Caco-2 (cell line): ENCODE measurements at regions not wholly inside any gene's neighbourhood (a gene's known extent, or its start where the extent isn't known, plus 50 kb on each side); places are given as distances from the start of the nearest gene placed in this dataset.

ENCODE experiments used
- BruUV-seq: library from RNA; stranded (reverse); fragments of 400-500 nt; replicated peaks from 2 replicates; lab custom pipeline; 2021; lab: Mats Ljungman, UMichigan
- CTCF ChIA-PET: fragments of 300-600 bp; sonication (Branson Sonifier 250); formaldehyde crosslinking; loops from one replicate; lab custom pipeline; 2022; ENCODE audit warnings: antibody characterized with exemption; lab: Charles Lee
- POLR2A ChIA-PET: fragments of 300-600 bp; sonication (Branson Sonifier 250); formaldehyde crosslinking; loops from one replicate; lab custom pipeline; 2022; ENCODE audit warnings: antibody characterized with exemption; lab: Charles Lee
- DNase-seq, 2 experiments: peaks; one replicate each; pipeline versions ENCODE4 v3.0.0 to v3.0.0-alpha.2; 2020 to 2022
- H3K27me3 ChIP-seq: replicated peaks from 2 replicates; pipeline ENCODE4 v1.6.0; 2011; ENCODE audit warnings: low read length; ENCODE audit not compliant: control insufficient read depth, insufficient read depth
- H3K36me3 ChIP-seq: 2 replicates; pipeline ENCODE4 v1.5.1; 2011; ENCODE audit warnings: low read length; ENCODE audit not compliant: control insufficient read depth, insufficient read depth
- H3K4me1 ChIP-seq: fragments of 250-450 bp; sonication (Bioruptor Pico); 2 replicates; pipeline ENCODE4 v1.5.1; 2020; ENCODE audit warnings: mild to moderate bottlenecking
- H3K4me3 ChIP-seq: 2 replicates; pipeline ENCODE4 v1.5.1; 2011; ENCODE audit warnings: low read depth, mild to moderate bottlenecking, control low read depth, low read length
- H3K9me3 ChIP-seq: fragments of 250-450 bp; sonication (Bioruptor Pico); 2 replicates; pipeline ENCODE4 v1.5.1; 2020; ENCODE audit warnings: mild to moderate bottlenecking, moderate library complexity
- H3K27ac Mint-ChIP-seq: one replicate; pipeline ENCODE4 v1.8.0; 2022; ENCODE audit warnings: mixed read lengths; ENCODE audit not compliant: unreplicated experiment
- H3K27me3 Mint-ChIP-seq: one replicate; pipeline ENCODE4 v1.8.0; 2022; ENCODE audit warnings: mixed read lengths; ENCODE audit not compliant: insufficient read depth, unreplicated experiment
- H3K36me3 Mint-ChIP-seq: one replicate; pipeline ENCODE4 v1.8.0; 2022; ENCODE audit warnings: mild to moderate bottlenecking, mixed read lengths; ENCODE audit not compliant: insufficient read depth, unreplicated experiment
- H3K4me1 Mint-ChIP-seq: one replicate; pipeline ENCODE4 v1.8.0; 2022; ENCODE audit warnings: low read depth, mixed read lengths; ENCODE audit not compliant: unreplicated experiment
- H3K4me3 Mint-ChIP-seq: one replicate; pipeline ENCODE4 v1.8.0; 2022; ENCODE audit warnings: mild to moderate bottlenecking, moderate library complexity, mixed read lengths; ENCODE audit not compliant: unreplicated experiment
- H3K9me3 Mint-ChIP-seq: one replicate; pipeline ENCODE4 v1.8.0; 2022; ENCODE audit warnings: mixed read lengths; ENCODE audit not compliant: unreplicated experiment
- intact Hi-C: fragments of 100-400 bp; cut with micrococcal nuclease; formaldehyde crosslinking; loops from one replicate; pipeline ENCODE4 v1.10.0; 2022; ENCODE audit not compliant: unreplicated experiment
- TF ChIP-seq, protein P1 (sequence below), 2 experiments: fragments of 200-600 bp in 1 of 2; IDR thresholded peaks; 1 replicate in 1 of 2; 2 replicates in 1 of 2; pipeline versions ENCODE4 v1.5.1 to v1.8.0; 2011 to 2022; ENCODE audit warnings: antibody characterized with exemption in 1 of 2, control low read depth in 1 of 2, inconsistent platforms in 1 of 2, low read depth in 1 of 2, low read length in 1 of 2, mild to moderate bottlenecking in 1 of 2, moderate library complexity in 1 of 2; ENCODE audit not compliant: insufficient read depth in 1 of 2, severe bottlenecking in 1 of 2, unreplicated experiment in 1 of 2

DNA sequence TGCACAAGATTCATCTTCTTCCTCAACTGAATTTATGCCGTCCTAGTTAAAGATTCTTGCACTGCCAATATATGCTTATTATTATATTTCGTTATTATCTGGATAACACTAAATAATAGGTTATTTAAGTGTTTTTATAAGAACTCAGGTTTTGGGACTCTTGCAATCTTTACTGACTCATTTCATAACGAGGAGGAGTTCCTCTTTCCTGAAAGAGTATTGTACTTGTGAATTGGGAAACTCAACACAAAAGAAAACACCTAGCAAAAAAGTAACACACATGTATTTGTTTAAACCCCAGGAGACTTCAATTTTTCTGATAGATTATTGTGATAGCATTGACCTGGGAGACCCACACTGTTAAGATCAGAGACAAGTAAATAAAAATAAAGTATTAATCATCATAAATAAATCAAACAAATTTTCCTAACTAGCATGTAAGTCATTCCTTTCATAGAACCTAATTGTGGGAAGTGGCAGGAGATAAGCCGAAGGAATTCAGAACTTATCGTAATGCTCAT is 505.8 kb downstream of the KCNJ2 start:
- peaks cover 15% of the 10 kb centered on the region for H3K27me3 Mint-ChIP-seq
- no TSS peak for BruUV-seq
- Histone ChIP-seq H3K9me3 (no peaks in the 10 kb centered on the region), H3K4me1 (no peaks in the 10 kb centered on the region), H3K4me3 (no peak overlapping the region), H3K27me3 (no peaks in the 10 kb centered on the region), H3K36me3 (no peaks in the 10 kb centered on the region)
- no peaks in the 10 kb centered on the region for H3K4me1 Mint-ChIP-seq
- H3K9me3 Mint-ChIP-seq = no peaks in the 10 kb centered on the region
- POLR2A ChIA-PET = no interaction called here
- CTCF ChIA-PET = no interaction called here
- TF ChIP-seq, protein P1, sequence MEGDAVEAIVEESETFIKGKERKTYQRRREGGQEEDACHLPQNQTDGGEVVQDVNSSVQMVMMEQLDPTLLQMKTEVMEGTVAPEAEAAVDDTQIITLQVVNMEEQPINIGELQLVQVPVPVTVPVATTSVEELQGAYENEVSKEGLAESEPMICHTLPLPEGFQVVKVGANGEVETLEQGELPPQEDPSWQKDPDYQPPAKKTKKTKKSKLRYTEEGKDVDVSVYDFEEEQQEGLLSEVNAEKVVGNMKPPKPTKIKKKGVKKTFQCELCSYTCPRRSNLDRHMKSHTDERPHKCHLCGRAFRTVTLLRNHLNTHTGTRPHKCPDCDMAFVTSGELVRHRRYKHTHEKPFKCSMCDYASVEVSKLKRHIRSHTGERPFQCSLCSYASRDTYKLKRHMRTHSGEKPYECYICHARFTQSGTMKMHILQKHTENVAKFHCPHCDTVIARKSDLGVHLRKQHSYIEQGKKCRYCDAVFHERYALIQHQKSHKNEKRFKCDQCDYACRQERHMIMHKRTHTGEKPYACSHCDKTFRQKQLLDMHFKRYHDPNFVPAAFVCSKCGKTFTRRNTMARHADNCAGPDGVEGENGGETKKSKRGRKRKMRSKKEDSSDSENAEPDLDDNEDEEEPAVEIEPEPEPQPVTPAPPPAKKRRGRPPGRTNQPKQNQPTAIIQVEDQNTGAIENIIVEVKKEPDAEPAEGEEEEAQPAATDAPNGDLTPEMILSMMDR (IDR thresholded peaks at IDR 0.05; ENCODE audit: insufficient read depth in 1 of 2, low read depth in 1 of 2, low read length in 1 of 2, severe bottlenecking in 1 of 2, unreplicated experiment in 1 of 2) = no peak
- intact Hi-C loops = no loop called here
- H3K36me3 Mint-ChIP-seq = no peaks in the 10 kb centered on the region
- no peak overlapping the region for H3K27ac Mint-ChIP-seq
- no peak overlapping the region for H3K4me3 Mint-ChIP-seq
- DNase-seq = no peak

DNA sequence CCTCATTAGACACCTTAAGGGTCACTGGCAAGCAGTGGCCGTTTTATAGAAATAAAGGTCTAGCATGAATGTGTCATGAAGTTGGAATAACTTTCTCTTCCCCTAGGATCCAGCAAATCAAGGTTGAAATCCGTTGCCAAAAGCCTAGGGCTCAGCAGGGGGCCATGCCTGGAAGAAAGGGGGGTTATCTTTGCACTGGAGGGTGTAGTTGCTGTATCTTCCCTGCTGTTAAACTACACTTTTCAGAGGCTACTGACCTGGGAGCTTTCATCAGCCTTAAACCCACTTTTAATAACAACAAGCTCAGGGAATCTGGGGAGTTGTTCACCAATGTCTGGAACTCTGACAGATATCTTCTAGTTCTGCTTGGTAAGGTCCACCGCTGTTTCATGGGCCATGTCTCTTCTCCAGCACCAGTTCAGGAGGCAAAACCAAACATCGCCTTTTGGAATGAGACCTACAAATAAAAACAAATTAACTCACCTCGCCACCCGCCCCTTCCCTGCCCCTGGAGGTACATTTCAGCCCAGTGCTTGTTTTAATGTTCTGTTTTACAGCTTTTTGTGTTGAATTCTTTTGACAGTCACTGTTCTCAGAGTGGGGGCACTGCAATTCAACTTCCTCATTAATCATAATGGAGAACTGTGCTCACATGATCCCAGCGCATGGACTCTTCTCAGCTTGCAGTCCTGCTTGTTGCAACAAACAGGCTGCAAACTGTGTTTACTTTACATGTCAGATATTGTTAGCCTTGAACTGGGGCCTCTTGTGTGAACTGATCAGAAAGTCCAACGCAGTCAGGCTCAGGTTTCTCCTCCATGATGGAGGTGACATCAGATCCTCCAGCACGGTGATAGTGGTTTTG is 508.7 kb downstream of the KCNJ2 start:
- Histone ChIP-seq H3K4me1 (no peaks in the 10 kb centered on the region), H3K27me3 (no peaks in the 10 kb centered on the region), H3K36me3 (no peaks in the 10 kb centered on the region), H3K9me3 (no peaks in the 10 kb centered on the region), H3K4me3 (no peak overlapping the region)
- ChIA-PET POLR2A (no interaction called here), CTCF (no interaction called here)
- H3K36me3 Mint-ChIP-seq = no peaks in the 10 kb centered on the region
- intact Hi-C loops = no loop called here
- peaks cover 13% of the 10 kb centered on the region for H3K27me3 Mint-ChIP-seq
- TF ChIP-seq, protein P1 (IDR thresholded peaks at IDR 0.05; ENCODE audit: insufficient read depth in 1 of 2, low read depth in 1 of 2, low read length in 1 of 2, severe bottlenecking in 1 of 2, unreplicated experiment in 1 of 2) = no peak
- DNase-seq = no peak
- H3K27ac Mint-ChIP-seq = no peak overlapping the region
- no peak overlapping the region for H3K4me3 Mint-ChIP-seq
- no peaks in the 10 kb centered on the region for H3K9me3 Mint-ChIP-seq
- H3K4me1 Mint-ChIP-seq = no peaks in the 10 kb centered on the region
- no TSS peak for BruUV-seq

DNA sequence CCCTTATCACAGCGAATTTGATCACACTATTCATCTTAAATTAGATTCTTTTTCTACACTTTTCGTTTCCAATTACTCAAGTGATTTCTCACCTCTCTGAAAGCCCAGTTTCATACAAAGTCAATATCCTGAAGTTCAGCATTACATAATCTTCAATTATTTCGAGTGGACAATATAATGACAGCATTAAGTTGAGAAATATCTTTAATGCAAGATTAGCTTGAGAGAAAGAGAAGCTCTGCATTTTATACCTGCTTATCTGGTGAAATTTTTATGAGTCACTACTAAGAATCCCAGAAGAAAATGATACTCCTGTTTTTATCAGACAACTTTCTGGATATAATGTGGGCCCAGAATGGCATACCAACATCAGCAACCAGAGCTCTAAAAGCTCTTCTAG is 509.6 kb downstream of the KCNJ2 start:
- Mint-ChIP-seq H3K4me3 (no peak overlapping the region), H3K27me3 (peaks cover 10% of the 10 kb centered on the region), H3K4me1 (no peaks in the 10 kb centered on the region), H3K27ac (no peak overlapping the region), H3K36me3 (no peaks in the 10 kb centered on the region), H3K9me3 (no peaks in the 10 kb centered on the region)
- no TSS peak for BruUV-seq
- Histone ChIP-seq H3K9me3 (no peaks in the 10 kb centered on the region), H3K27me3 (no peaks in the 10 kb centered on the region), H3K36me3 (no peaks in the 10 kb centered on the region), H3K4me3 (no peak overlapping the region), H3K4me1 (no peaks in the 10 kb centered on the region)
- intact Hi-C loops = no loop called here
- no peak for DNase-seq
- TF ChIP-seq, protein P1 (IDR thresholded peaks at IDR 0.05; ENCODE audit: insufficient read depth in 1 of 2, low read depth in 1 of 2, low read length in 1 of 2, severe bottlenecking in 1 of 2, unreplicated experiment in 1 of 2) = no peak
- ChIA-PET CTCF (no interaction called here), POLR2A (no interaction called here)
